Activated CD8-positive, alpha-beta T cell treated with anti-CD3 and anti-CD28 coated beads, Interleukin-2, amount 10 ng/mL, durations not matched to agents 7 days and 5 days (primary cell): ENCODE measurements at regions not wholly inside any gene's neighbourhood (a gene's known extent, or its start where the extent isn't known, plus 50 kb on each side); places are given as distances from the start of the nearest gene placed in this dataset.
"Not testable (repeated sequence)": the region's sequence is repeated elsewhere in the genome, so short reads cannot be mapped to it uniquely, and the experiment has no call there.

Experiments used
- ATAC-seq: fragments of 150-1000 bp; cut with Tn5 transposase; one replicate; pipeline ENCODE4 v1.10.0; 2021; ENCODE audit warnings: moderate library complexity
- CTCF ChIA-PET: fragments of 350-600 bp; sonication (Branson Sonifier 250); formaldehyde crosslinking; loops from one replicate; lab custom pipeline; 2021; ENCODE audit warnings: antibody characterized with exemption; lab: Charles Lee
- POLR2A ChIA-PET: fragments of 350-600 bp; sonication (Branson Sonifier 250); formaldehyde crosslinking; loops from one replicate; lab custom pipeline; 2021; ENCODE audit warnings: antibody characterized with exemption; lab: Charles Lee
- DNase-seq: peaks from one replicate; pipeline ENCODE4 v3.0.0-alpha.2; 2020
- H3K27ac Mint-ChIP-seq: one replicate; pipeline ENCODE4 v1.8.0; 2021; ENCODE audit warnings: mild to moderate bottlenecking, mixed read lengths
- H3K27me3 Mint-ChIP-seq: one replicate; pipeline ENCODE4 v1.8.0; 2021; ENCODE audit warnings: low read depth, mixed read lengths
- H3K36me3 Mint-ChIP-seq: one replicate; pipeline ENCODE4 v1.8.0; 2021; ENCODE audit warnings: low read depth, mixed read lengths
- H3K4me1 Mint-ChIP-seq: one replicate; pipeline ENCODE4 v1.8.0; 2021; ENCODE audit warnings: low read depth, mixed read lengths
- H3K4me3 Mint-ChIP-seq: one replicate; pipeline ENCODE4 v1.8.0; 2021; ENCODE audit warnings: mild to moderate bottlenecking, mixed read lengths
- H3K9me3 Mint-ChIP-seq: one replicate; pipeline ENCODE4 v1.8.0; 2022; ENCODE audit warnings: mixed read lengths; ENCODE audit not compliant: insufficient read depth

- H3K4me3 Mint-ChIP-seq = no peak overlapping the region
- CTCF ChIA-PET = no interaction called here
- H3K27me3 Mint-ChIP-seq = no peaks in the 10 kb centered on the region
- H3K9me3 Mint-ChIP-seq = peaks cover 3% of the 10 kb centered on the region
- no peak overlapping the region for H3K27ac Mint-ChIP-seq
- DNase-seq = no peak
- H3K36me3 Mint-ChIP-seq = no peaks in the 10 kb centered on the region
- ATAC-seq = no peak
- POLR2A ChIA-PET = no interaction called here
- no peaks in the 10 kb centered on the region for H3K4me1 Mint-ChIP-seq
Measured at GRCh38 chrX:98299785-98300184, 1416.1 kb downstream of the RPA4 start.

- POLR2A ChIA-PET, H3K27ac Mint-ChIP-seq, H3K27me3 Mint-ChIP-seq, CTCF ChIA-PET, H3K36me3 Mint-ChIP-seq, ATAC-seq, DNase-seq, H3K9me3 Mint-ChIP-seq, H3K4me3 Mint-ChIP-seq, H3K4me1 Mint-ChIP-seq: not testable (repeated sequence)
Measured at GRCh38 chrX:98300536-98300935, 1416.8 kb downstream of the RPA4 start.

- Mint-ChIP-seq H3K27me3 (no peaks in the 10 kb centered on the region), H3K4me1 (no peaks in the 10 kb centered on the region), H3K9me3 (peaks cover 4% of the 10 kb centered on the region), H3K27ac (no peak overlapping the region), H3K4me3 (no peak overlapping the region), H3K36me3 (no peaks in the 10 kb centered on the region)
- no peak for DNase-seq
- POLR2A ChIA-PET = no interaction called here
- no peak for ATAC-seq
- CTCF ChIA-PET = no interaction called here
Measured at GRCh38 chrX:98331407-98331806, 1447.7 kb downstream of the RPA4 start.

- ChIA-PET CTCF (no interaction called here), POLR2A (no interaction called here)
- no peak overlapping the region for H3K27ac Mint-ChIP-seq
- no peaks in the 10 kb centered on the region for H3K36me3 Mint-ChIP-seq
- DNase-seq (no peak), ATAC-seq (no peak)
- H3K9me3 Mint-ChIP-seq = no peaks in the 10 kb centered on the region
- no peaks in the 10 kb centered on the region for H3K27me3 Mint-ChIP-seq
- H3K4me1 Mint-ChIP-seq = no peaks in the 10 kb centered on the region
- no peak overlapping the region for H3K4me3 Mint-ChIP-seq
Measured at GRCh38 chrX:98338544-98338943, 1454.8 kb downstream of the RPA4 start.

GRCh38 chrX:98350940-98351339, 1467.2 kb downstream of the RPA4 start:
- H3K27me3 Mint-ChIP-seq = no peaks in the 10 kb centered on the region
- no peak overlapping the region for H3K4me3 Mint-ChIP-seq
- CTCF ChIA-PET = no interaction called here
- no peaks in the 10 kb centered on the region for H3K4me1 Mint-ChIP-seq
- DNase-seq = no peak
- no peaks in the 10 kb centered on the region for H3K9me3 Mint-ChIP-seq
- no peaks in the 10 kb centered on the region for H3K36me3 Mint-ChIP-seq
- no peak for ATAC-seq
- no peak overlapping the region for H3K27ac Mint-ChIP-seq
- POLR2A ChIA-PET = no interaction called here

GRCh38 chrX:98357146-98357545, 1473.4 kb downstream of the RPA4 start:
- H3K27ac Mint-ChIP-seq = no peak overlapping the region
- ChIA-PET POLR2A (no interaction called here), CTCF (no interaction called here)
- no peaks in the 10 kb centered on the region for H3K4me1 Mint-ChIP-seq
- no peaks in the 10 kb centered on the region for H3K27me3 Mint-ChIP-seq
- no peaks in the 10 kb centered on the region for H3K9me3 Mint-ChIP-seq
- no peaks in the 10 kb centered on the region for H3K36me3 Mint-ChIP-seq
- H3K4me3 Mint-ChIP-seq = no peak overlapping the region
- no peak for DNase-seq
- ATAC-seq = no peak

- Mint-ChIP-seq H3K27ac (no peak overlapping the region), H3K9me3 (no peaks in the 10 kb centered on the region), H3K27me3 (no peaks in the 10 kb centered on the region), H3K4me3 (no peak overlapping the region), H3K36me3 (no peaks in the 10 kb centered on the region), H3K4me1 (no peaks in the 10 kb centered on the region)
- CTCF ChIA-PET = no interaction called here
- DNase-seq (no peak), ATAC-seq (no peak)
- POLR2A ChIA-PET = no interaction called here
Measured at GRCh38 chrX:98362630-98363029, 1478.9 kb downstream of the RPA4 start.

- Mint-ChIP-seq H3K9me3 (no peaks in the 10 kb centered on the region), H3K4me3 (no peak overlapping the region), H3K36me3 (no peaks in the 10 kb centered on the region), H3K27ac (no peak overlapping the region), H3K27me3 (no peaks in the 10 kb centered on the region), H3K4me1 (no peaks in the 10 kb centered on the region)
- no peak for ATAC-seq
- ChIA-PET CTCF (no interaction called here), POLR2A (no interaction called here)
- DNase-seq = no peak
Measured at GRCh38 chrX:98371994-98372393, 1488.3 kb downstream of the RPA4 start.

- Mint-ChIP-seq H3K4me3 (no peak overlapping the region), H3K36me3 (no peaks in the 10 kb centered on the region), H3K27me3 (no peaks in the 10 kb centered on the region), H3K27ac (no peak overlapping the region), H3K4me1 (no peaks in the 10 kb centered on the region), H3K9me3 (no peaks in the 10 kb centered on the region)
- DNase-seq = no peak
- ChIA-PET POLR2A (no interaction called here), CTCF (no interaction called here)
- no peak for ATAC-seq
Measured at GRCh38 chrX:98379134-98379533, 1495.4 kb downstream of the RPA4 start.

- H3K9me3 Mint-ChIP-seq = no peaks in the 10 kb centered on the region
- DNase-seq = no peak
- H3K27me3 Mint-ChIP-seq = no peaks in the 10 kb centered on the region
- H3K4me1 Mint-ChIP-seq = no peaks in the 10 kb centered on the region
- POLR2A ChIA-PET = no interaction called here
- no peak overlapping the region for H3K4me3 Mint-ChIP-seq
- H3K27ac Mint-ChIP-seq = no peak overlapping the region
- CTCF ChIA-PET = no interaction called here
- ATAC-seq = no peak
- H3K36me3 Mint-ChIP-seq = no peaks in the 10 kb centered on the region
Measured at GRCh38 chrX:98380106-98380505, 1496.4 kb downstream of the RPA4 start.

GRCh38 chrX:98380556-98380955, 1496.8 kb downstream of the RPA4 start:
- Mint-ChIP-seq H3K27me3 (no peaks in the 10 kb centered on the region), H3K9me3 (no peaks in the 10 kb centered on the region), H3K4me3 (no peak overlapping the region), H3K27ac (no peak overlapping the region), H3K36me3 (no peaks in the 10 kb centered on the region), H3K4me1 (no peaks in the 10 kb centered on the region)
- POLR2A ChIA-PET = no interaction called here
- ATAC-seq = no peak
- no peak for DNase-seq
- CTCF ChIA-PET = no interaction called here

- no peaks in the 10 kb centered on the region for H3K36me3 Mint-ChIP-seq
- DNase-seq (no peak), ATAC-seq (no peak)
- no peaks in the 10 kb centered on the region for H3K4me1 Mint-ChIP-seq
- no peak overlapping the region for H3K4me3 Mint-ChIP-seq
- POLR2A ChIA-PET = no interaction called here
- no peaks in the 10 kb centered on the region for H3K27me3 Mint-ChIP-seq
- H3K27ac Mint-ChIP-seq = no peak overlapping the region
- CTCF ChIA-PET = no interaction called here
- no peaks in the 10 kb centered on the region for H3K9me3 Mint-ChIP-seq
Measured at GRCh38 chrX:98398542-98398941, 1514.8 kb downstream of the RPA4 start.

GRCh38 chrX:98405376-98405775, 1521.7 kb downstream of the RPA4 start:
- Mint-ChIP-seq H3K27ac (no peak overlapping the region), H3K9me3 (no peaks in the 10 kb centered on the region), H3K36me3 (no peaks in the 10 kb centered on the region), H3K4me1 (no peaks in the 10 kb centered on the region), H3K4me3 (no peak overlapping the region), H3K27me3 (no peaks in the 10 kb centered on the region)
- ATAC-seq (no peak), DNase-seq (no peak)
- ChIA-PET CTCF (no interaction called here), POLR2A (no interaction called here)
